SK-N-MC (cell line): ENCODE measurements at regions not wholly inside any gene's neighbourhood (a gene's known extent, or its start where the extent isn't known, plus 50 kb on each side); places are given as distances from the start of the nearest gene placed in this dataset.

ENCODE experiments used
- EZH2 ChIP-seq: fragments of 200-600 bp; sonication (generic); IDR thresholded peaks from one replicate; pipeline ENCODE4 v1.6.1; 2017; ENCODE audit warnings: antibody characterized with exemption
- POLR2AphosphoS5 ChIP-seq: IDR thresholded peaks from 2 replicates; pipeline ENCODE4 v1.6.1; 2012; ENCODE audit warnings: mild to moderate bottlenecking, low read depth, low read length, borderline replicate concordance

GRCh38 chr10:128386816-128387604, 260.8 kb upstream of the MKI67 start:
- TF ChIP-seq EZH2 (no peak), POLR2AphosphoS5 (no peak)
